HL-60 (cell line): ENCODE measurements at regions not wholly inside any gene's neighbourhood (a gene's known extent, or its start where the extent isn't known, plus 50 kb on each side); places are given as distances from the start of the nearest gene placed in this dataset.
"Not testable (repeated sequence)": the region's sequence is repeated elsewhere in the genome, so short reads cannot be mapped to it uniquely, and the experiment has no call there.

Source experiments
- POLR2AphosphoS5 ChIP-seq: IDR thresholded peaks from 2 replicates; pipeline ENCODE4 v1.6.1; 2012; ENCODE audit warnings: low read depth
- TF ChIP-seq, protein P1 (sequence below): IDR thresholded peaks from one replicate; pipeline ENCODE4 v1.5.1; 2011; ENCODE audit warnings: low read length, control low read depth, inconsistent platforms; ENCODE audit not compliant: insufficient read depth

- TF ChIP-seq, protein P1, sequence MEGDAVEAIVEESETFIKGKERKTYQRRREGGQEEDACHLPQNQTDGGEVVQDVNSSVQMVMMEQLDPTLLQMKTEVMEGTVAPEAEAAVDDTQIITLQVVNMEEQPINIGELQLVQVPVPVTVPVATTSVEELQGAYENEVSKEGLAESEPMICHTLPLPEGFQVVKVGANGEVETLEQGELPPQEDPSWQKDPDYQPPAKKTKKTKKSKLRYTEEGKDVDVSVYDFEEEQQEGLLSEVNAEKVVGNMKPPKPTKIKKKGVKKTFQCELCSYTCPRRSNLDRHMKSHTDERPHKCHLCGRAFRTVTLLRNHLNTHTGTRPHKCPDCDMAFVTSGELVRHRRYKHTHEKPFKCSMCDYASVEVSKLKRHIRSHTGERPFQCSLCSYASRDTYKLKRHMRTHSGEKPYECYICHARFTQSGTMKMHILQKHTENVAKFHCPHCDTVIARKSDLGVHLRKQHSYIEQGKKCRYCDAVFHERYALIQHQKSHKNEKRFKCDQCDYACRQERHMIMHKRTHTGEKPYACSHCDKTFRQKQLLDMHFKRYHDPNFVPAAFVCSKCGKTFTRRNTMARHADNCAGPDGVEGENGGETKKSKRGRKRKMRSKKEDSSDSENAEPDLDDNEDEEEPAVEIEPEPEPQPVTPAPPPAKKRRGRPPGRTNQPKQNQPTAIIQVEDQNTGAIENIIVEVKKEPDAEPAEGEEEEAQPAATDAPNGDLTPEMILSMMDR: not testable (repeated sequence)
- not testable (repeated sequence) for TF ChIP-seq POLR2AphosphoS5
These were observed 275.1 kb downstream of the CDK5RAP2 start for GRCh38 chr9:120304896-120305295.
